ENCODE measurements at regions not wholly inside any gene's neighbourhood (a gene's known extent, or its start where the extent isn't known, plus 50 kb on each side); places are given as distances from the start of the nearest gene placed in this dataset.

GRCh38 chr2:104599787-104600510, 254.0 kb upstream of the POU3F3 start:
- no peak overlapping the region for H3K27ac ChIP-seq
- H3K9me3 ChIP-seq: no peaks in the 10 kb centered on the region
- DNase-seq (no peak), ATAC-seq (peak in 3 of 4 donors; percentile 31 to 43 (median 42))
- intact Hi-C loops (cut with DNase I): no loop called here
- TF ChIP-seq, protein P1, sequence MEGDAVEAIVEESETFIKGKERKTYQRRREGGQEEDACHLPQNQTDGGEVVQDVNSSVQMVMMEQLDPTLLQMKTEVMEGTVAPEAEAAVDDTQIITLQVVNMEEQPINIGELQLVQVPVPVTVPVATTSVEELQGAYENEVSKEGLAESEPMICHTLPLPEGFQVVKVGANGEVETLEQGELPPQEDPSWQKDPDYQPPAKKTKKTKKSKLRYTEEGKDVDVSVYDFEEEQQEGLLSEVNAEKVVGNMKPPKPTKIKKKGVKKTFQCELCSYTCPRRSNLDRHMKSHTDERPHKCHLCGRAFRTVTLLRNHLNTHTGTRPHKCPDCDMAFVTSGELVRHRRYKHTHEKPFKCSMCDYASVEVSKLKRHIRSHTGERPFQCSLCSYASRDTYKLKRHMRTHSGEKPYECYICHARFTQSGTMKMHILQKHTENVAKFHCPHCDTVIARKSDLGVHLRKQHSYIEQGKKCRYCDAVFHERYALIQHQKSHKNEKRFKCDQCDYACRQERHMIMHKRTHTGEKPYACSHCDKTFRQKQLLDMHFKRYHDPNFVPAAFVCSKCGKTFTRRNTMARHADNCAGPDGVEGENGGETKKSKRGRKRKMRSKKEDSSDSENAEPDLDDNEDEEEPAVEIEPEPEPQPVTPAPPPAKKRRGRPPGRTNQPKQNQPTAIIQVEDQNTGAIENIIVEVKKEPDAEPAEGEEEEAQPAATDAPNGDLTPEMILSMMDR (IDR thresholded peaks at IDR 0.05): no peak
- no peak for TF ChIP-seq POLR2A (IDR thresholded peaks at IDR 0.05)
- no peaks in the 10 kb centered on the region for H3K36me3 ChIP-seq
- 69% methylated on average over 2 of the region's 2 CpGs for WGBS (ENCODE audit: insufficient coverage, low coverage, low lambda C conversion rate, missing lambda C conversion rate)
- H3K4me3 ChIP-seq: no peak overlapping the region
- no peaks in the 10 kb centered on the region for H3K27me3 ChIP-seq
- H3K4me1 ChIP-seq: no peaks in the 10 kb centered on the region

GRCh38 chr2:104606056-104606455, 247.9 kb upstream of the POU3F3 start:
- intact Hi-C loops (cut with DNase I): no loop called here
- H3K36me3 ChIP-seq: no peaks in the 10 kb centered on the region

DNA sequence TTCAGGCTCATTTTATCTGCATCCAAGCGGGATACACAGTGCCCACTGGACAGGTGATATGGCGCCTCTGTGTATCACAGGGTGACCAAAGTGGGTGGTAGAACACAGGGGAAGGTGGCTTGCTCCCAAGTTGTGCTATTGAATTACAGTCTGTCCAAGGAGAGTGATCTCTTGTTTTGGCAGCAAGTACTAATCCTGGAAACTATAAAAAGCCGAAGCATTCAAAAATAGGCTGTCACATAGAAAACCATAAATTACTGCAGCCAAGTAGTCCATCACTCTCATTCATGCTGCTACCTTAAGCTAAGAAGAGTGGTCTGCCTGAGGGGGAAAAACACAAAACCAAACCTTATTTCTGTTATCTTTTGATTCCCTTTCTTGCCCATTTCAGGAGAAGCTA, 237.1 kb upstream of the POU3F3 start:
- no peak for ATAC-seq
- no peak for TF ChIP-seq POLR2A (IDR thresholded peaks at IDR 0.05)
- intact Hi-C loops (cut with DNase I): no loop called here

More at GRCh38 chr2:104606056-104606455, 247.9 kb upstream of the POU3F3 start:
- Histone ChIP-seq H3K4me1 (no peaks in the 10 kb centered on the region), H3K9me3 (no peaks in the 10 kb centered on the region), H3K27me3 (no peaks in the 10 kb centered on the region), H3K27ac (no peak overlapping the region), H3K4me3 (no peak overlapping the region)
- ATAC-seq: no peak
- WGBS (ENCODE audit: insufficient coverage, low coverage, low lambda C conversion rate, missing lambda C conversion rate): 36% methylated on average over 1 of the region's 1 CpG
- no peak for DNase-seq
- TF ChIP-seq, protein P1 (IDR thresholded peaks at IDR 0.05): no peak
- no peak for TF ChIP-seq POLR2A (IDR thresholded peaks at IDR 0.05)

DNA sequence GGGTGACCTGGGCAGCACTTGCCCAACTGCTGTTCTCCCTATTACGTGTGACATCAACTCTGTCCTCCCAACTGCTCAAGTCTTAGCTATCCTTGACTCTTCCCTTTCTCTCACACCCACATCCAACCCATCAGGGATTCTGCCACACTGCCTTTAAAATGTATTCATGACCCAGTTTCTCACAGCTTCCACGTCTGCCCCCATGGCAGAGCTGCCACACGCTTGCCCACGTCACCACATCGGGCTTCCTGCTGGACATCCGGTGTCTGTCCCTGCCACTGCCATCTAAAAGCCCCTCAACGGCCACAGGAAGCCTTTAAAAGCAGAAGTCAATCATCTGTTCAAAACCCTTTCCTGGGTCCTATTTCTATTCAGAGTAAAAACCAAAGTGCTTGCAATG, 233.1 kb upstream of the POU3F3 start:
- intact Hi-C loops (cut with DNase I): no loop called here
- no peak for TF ChIP-seq POLR2A (IDR thresholded peaks at IDR 0.05)
- TF ChIP-seq, protein P1 (IDR thresholded peaks at IDR 0.05): no peak
- Histone ChIP-seq H3K9me3 (no peaks in the 10 kb centered on the region), H3K27ac (no peak overlapping the region), H3K36me3 (no peaks in the 10 kb centered on the region), H3K4me3 (no peak overlapping the region), H3K27me3 (no peaks in the 10 kb centered on the region), H3K4me1 (no peaks in the 10 kb centered on the region)
- WGBS (ENCODE audit: insufficient coverage, low coverage, low lambda C conversion rate, missing lambda C conversion rate): 50% methylated on average over 7 of the region's 7 CpGs
- DNase-seq (no peak), ATAC-seq (no peak)

More for the DNA sequence above, 237.1 kb upstream of the POU3F3 start:
- no peaks in the 10 kb centered on the region for H3K36me3 ChIP-seq
- no peak overlapping the region for H3K4me3 ChIP-seq
- H3K27me3 ChIP-seq: no peaks in the 10 kb centered on the region
- H3K27ac ChIP-seq: no peak overlapping the region
- DNase-seq: no peak
- 70% methylated on average over 3 of the region's 3 CpGs for WGBS (ENCODE audit: insufficient coverage, low coverage, low lambda C conversion rate, missing lambda C conversion rate)
- H3K9me3 ChIP-seq: no peaks in the 10 kb centered on the region
- no peaks in the 10 kb centered on the region for H3K4me1 ChIP-seq

- no peaks in the 10 kb centered on the region for H3K27me3 ChIP-seq
- intact Hi-C loops (cut with DNase I): no loop called here
- H3K27ac ChIP-seq: no peak overlapping the region
- no peak overlapping the region for H3K4me3 ChIP-seq
- WGBS (ENCODE audit: insufficient coverage, low coverage, low lambda C conversion rate, missing lambda C conversion rate): 60% methylated on average over 2 of the region's 5 CpGs
- no peaks in the 10 kb centered on the region for H3K9me3 ChIP-seq
- no peak for ATAC-seq
- no peaks in the 10 kb centered on the region for H3K36me3 ChIP-seq
- DNase-seq: no peak
- TF ChIP-seq POLR2A (IDR thresholded peaks at IDR 0.05): no peak
- TF ChIP-seq, protein P1 (IDR thresholded peaks at IDR 0.05): no peak
- H3K4me1 ChIP-seq: no peaks in the 10 kb centered on the region
These were observed 218.3 kb upstream of the POU3F3 start for GRCh38 chr2:104635608-104636007.
